HG02763 (cell line): ENCODE measurements at regions not wholly inside any gene's neighbourhood (a gene's known extent, or its start where the extent isn't known, plus 50 kb on each side); places are given as distances from the start of the nearest gene placed in this dataset.

ENCODE experiments used
- ATAC-seq: cut with Tn5 transposase; IDR thresholded peaks from one replicate; pipeline ENCODE4 v1.9.1; 2021; ENCODE audit warnings: mild to moderate bottlenecking, moderate library complexity; ENCODE audit not compliant: unreplicated experiment

- ATAC-seq: no peak
These were observed 887.1 kb upstream of the FRG1 start for GRCh38 chr4:189053621-189054020.

DNA sequence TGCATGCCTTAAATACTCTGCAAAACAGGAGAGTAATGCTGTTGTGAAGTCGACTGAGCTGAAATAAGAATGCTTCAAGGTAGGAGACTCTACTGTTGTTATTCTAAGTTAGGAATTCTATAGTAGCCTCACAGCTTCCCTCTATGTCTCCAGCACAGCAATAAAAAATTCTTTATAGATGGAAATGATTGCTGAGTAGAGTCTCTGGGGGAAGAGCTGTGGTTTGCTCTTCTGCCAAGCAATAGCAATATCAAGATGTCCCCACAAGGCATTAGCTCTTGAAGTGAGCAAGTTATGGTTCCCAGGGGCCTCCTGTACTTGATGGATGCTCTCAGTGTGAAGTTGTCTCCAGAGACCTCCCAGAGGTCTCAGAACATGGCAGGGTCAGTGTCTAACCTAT, 880.6 kb upstream of the FRG1 start:
- ATAC-seq: no peak

DNA sequence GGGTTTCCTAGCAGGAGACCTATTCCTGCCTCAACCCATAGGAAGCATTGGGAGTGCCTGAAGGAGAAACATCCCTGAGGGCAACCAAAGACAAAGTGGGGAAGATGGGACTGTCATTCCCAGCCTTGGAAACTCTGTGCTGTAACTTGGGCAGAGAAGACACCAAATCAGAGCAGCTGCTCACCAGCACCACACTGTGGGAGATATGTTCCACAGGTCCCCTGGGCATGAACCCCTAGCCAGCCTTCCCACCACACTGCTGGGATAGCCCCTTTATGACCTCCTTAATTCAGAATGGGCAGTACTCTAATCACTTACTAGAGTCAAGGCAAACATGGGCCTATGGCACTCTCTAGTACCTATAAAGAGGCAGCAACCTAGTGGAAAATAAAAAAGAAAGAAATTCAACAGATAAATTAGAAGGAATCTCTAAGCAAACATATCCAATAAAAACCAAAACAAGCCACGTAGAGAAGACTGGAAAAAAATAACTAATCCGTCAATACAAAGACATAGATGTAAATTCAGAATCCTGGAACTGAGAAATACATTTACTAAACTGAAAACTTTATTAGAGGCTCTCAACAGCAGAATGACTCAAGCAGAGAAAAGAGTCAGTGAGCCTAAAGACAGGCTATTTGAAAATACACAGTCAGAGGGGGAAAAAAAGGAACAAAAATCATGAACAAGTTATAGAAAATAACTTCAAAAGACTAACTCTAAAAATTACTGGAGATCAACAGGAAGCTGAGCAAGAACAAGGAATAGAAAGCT, 878.4 kb upstream of the FRG1 start:
- ATAC-seq: no peak

- no peak for ATAC-seq
These were observed 870.9 kb upstream of the FRG1 start for GRCh38 chr4:189069772-189070171.

DNA sequence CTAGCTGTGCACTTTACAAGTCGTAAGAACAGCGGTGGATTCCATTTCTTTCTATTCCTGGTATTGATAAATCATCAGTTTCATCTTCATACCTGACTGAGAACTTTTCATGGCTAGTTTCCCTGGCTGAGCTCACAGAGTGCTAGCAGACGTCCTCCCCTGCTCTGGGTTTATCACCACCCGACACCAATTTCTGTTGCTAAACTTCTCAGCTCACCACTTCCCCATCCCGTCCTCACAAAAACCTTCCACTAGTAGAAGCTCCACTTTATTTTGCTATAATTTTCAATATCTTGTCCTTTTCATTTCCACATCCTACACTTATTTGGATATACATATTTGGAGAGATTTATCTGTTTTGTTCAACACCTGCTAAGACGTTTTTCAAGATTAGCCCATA, 869.4 kb upstream of the FRG1 start:
- no peak for ATAC-seq

- no peak for ATAC-seq
These were observed 866.9 kb upstream of the FRG1 start for GRCh38 chr4:189073739-189074138.

DNA sequence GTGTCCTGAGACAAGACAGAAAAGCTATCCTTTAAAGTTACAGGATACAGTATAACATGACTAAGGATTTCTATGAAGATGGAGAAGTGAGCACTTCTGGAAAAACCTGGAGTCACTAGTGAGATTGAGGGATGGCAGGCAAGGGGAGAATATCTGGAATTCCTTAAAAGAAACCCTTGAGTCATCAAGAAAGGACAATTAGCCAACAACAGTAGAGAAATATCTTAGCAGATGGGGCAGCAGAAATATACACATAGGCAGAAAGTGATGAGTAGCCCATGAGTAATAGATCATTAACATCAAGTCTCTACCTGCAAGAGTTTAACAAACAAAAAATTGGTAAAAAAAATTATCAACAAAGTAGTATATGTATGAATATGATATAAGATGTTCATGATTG, 858.8 kb upstream of the FRG1 start:
- ATAC-seq: no peak

- no peak for ATAC-seq
These were observed 856.9 kb upstream of the FRG1 start for GRCh38 chr4:189083769-189084168.

GRCh38 chr4:189084671-189085070, 856.0 kb upstream of the FRG1 start:
- no peak for ATAC-seq

GRCh38 chr4:189087971-189088370, 852.7 kb upstream of the FRG1 start:
- no peak for ATAC-seq

DNA sequence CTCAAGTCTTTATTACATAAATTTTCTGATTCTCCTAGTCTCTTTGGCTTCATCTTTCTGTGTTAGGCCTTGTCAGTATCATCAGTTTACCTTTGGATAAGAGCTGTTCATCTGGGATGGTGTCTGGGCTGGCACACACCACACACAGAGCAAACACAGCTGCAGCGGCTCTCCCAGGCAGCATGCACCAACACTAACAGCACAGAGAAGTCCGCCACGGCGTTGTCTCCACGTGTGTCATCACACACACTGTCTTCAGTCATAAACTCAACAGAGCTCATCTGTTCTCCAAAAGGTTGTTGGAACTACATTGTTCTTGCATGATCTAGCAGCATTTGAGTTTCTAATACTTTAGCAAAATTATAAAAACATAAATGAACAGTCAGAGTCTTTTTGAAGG, 851.9 kb upstream of the FRG1 start:
- no peak for ATAC-seq

GRCh38 chr4:189090174-189090814, 850.4 kb upstream of the FRG1 start:
- no peak for ATAC-seq

GRCh38 chr4:189092581-189092980, 848.1 kb upstream of the FRG1 start:
- no peak for ATAC-seq

GRCh38 chr4:189096108-189096507, 844.6 kb upstream of the FRG1 start:
- no peak for ATAC-seq

- no peak for ATAC-seq
These were observed 844.0 kb upstream of the FRG1 start for GRCh38 chr4:189096717-189097116.

GRCh38 chr4:189098932-189099696, 841.6 kb upstream of the FRG1 start:
- ATAC-seq: no peak

- no peak for ATAC-seq
These were observed 827.2 kb upstream of the FRG1 start for GRCh38 chr4:189113389-189113888.

- ATAC-seq: no peak
These were observed 823.2 kb upstream of the FRG1 start for GRCh38 chr4:189117426-189117825.

DNA sequence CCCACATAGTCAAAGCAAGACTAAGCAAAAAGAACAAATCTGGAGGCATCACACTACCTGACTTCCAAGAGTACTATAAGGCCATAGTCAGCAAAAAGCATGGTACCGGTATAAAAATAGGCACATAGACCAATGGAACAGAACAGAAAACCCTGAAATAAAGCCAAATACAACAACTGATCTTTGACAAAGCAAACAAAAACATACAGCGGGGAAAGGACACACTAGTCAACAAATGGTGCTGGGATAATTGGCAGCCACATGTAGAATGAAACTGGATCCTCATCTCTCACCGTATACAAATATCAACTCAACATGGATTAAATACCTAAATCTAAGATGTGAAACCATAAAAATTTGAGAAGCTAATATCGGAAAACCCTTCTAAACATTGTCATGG, 819.3 kb upstream of the FRG1 start:
- no peak for ATAC-seq

DNA sequence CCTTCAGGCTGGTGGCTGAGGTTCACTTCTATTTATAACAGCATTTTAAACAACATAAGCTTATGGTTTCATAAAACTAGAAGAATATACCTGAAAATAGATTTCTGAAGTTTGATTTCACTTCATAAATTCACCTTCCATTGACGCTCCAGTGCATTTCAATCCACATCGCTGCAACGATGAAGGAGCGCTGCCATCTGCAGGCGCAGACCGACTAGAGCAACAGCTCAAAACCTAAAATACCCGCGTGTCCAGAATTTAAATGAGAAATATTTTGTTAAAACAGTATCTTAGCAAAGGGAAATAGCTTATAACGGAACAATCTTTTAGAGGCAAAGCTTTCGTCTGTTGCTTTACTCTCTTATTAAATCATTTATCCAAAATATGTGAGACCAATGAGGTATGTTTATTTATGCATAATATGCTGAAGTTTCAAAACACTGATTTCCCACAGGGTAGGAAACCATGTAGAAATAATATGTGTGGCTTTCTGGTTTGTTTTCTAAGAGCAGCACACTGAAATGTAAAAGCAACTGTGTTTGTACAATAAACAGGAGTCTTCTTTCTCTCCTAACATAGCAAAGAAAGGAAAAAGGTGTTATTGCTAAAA, 816.4 kb upstream of the FRG1 start:
- ATAC-seq: no peak

DNA sequence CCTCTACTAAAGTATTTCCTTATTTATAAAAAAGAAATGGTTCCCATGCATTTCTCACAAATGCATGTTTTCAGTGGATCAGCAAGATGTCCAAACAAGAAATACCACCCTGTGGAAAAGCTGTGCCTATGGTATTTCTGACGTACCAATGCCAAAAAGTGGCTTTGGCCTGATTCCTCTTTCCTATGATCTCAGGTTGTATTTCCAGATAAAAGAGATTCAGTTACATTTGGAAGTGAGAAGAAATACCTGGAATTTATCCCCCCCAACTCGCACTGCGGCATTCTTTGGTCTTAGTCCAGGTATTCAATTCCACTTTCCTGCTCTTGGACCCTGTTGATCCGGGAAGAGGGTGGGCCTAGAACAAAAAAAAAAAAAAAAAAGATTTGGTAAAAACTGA, 815.9 kb upstream of the FRG1 start:
- no peak for ATAC-seq
